SK-N-SH (cell line): ENCODE measurements at regions not wholly inside any gene's neighbourhood (a gene's known extent, or its start where the extent isn't known, plus 50 kb on each side); places are given as distances from the start of the nearest gene placed in this dataset.

Experiments used
- CTCF ChIA-PET: fragments of 300-600, 350-600 bp; formaldehyde crosslinking; extraction: SDS; loops from one replicate; lab custom pipeline; 2021; lab: Yijun Ruan, JAX
- POLR2A ChIA-PET: fragments of 350-600 bp; sonication (Branson Sonifier 250); formaldehyde crosslinking; extraction: SDS; loops from one replicate; lab custom pipeline; 2020; ENCODE audit warnings: antibody characterized with exemption, inconsistent platforms; lab: Yijun Ruan, JAX
- DNase-seq: peaks from one replicate; pipeline ENCODE4 v3.0.0; 2012
- H2AFZ ChIP-seq: fragments of 200-600 bp; sonication (generic); 2 replicates; pipeline ENCODE4 v1.8.1; 2016; ENCODE audit warnings: antibody characterized with exemption, mild to moderate bottlenecking, low read depth
- H3F3A ChIP-seq: fragments of 200-600 bp; sonication (generic); replicated peaks from 2 replicates; pipeline ENCODE3; 2016; ENCODE audit warnings: antibody characterized with exemption, mild to moderate bottlenecking; ENCODE audit not compliant: insufficient read depth
- H3K27ac ChIP-seq, 2 experiments: fragments of 200-500 bp in 1 of 2; fragments of 200-600 bp in 1 of 2; sonication (Bioruptor generic) in 1 of 2; sonication (generic), shearing (Covaris generic) in 1 of 2; 2 replicates each; pipeline versions ENCODE4 v1.5.1 to v1.6.1; 2014 to 2016; ENCODE audit warnings: low read depth in 2 of 2, inconsistent platforms in 1 of 2, low read length in 1 of 2, mild to moderate bottlenecking in 1 of 2, mixed read lengths in 1 of 2
- H3K27me3 ChIP-seq: fragments of 200-600 bp; sonication (generic), shearing (Covaris generic); 2 replicates; pipeline ENCODE4 v1.6.1; 2016; ENCODE audit warnings: mixed run types; ENCODE audit not compliant: insufficient read depth
- H3K36me3 ChIP-seq, 2 experiments: fragments of 200-500 bp in 1 of 2; fragments of 200-600 bp in 1 of 2; sonication (Bioruptor generic) in 1 of 2; sonication (generic) in 1 of 2; replicated peaks in 1 of 2; 2 replicates each; pipeline versions ENCODE3 to v1.5.1; 2014 to 2016; ENCODE audit warnings: low read length in 1 of 2, mild to moderate bottlenecking in 1 of 2; ENCODE audit not compliant: insufficient read depth in 2 of 2, control insufficient read depth in 1 of 2
- H3K4me1 ChIP-seq, 2 experiments: fragments of 200-500 bp in 1 of 2; fragments of 200-600 bp in 1 of 2; sonication (Bioruptor generic) in 1 of 2; sonication (generic), shearing (Covaris generic) in 1 of 2; 2 replicates each; pipeline versions ENCODE4 v1.5.1 to v1.6.1; 2014 to 2016; ENCODE audit warnings: low read depth in 1 of 2, low read length in 1 of 2, mixed run types in 1 of 2; ENCODE audit not compliant: insufficient read depth in 2 of 2, control insufficient read depth in 1 of 2
- H3K4me2 ChIP-seq: fragments of 200-600 bp; sonication (generic), shearing (Covaris generic); 2 replicates; pipeline ENCODE4 v1.6.1; 2017; ENCODE audit warnings: mixed run types
- H3K4me3 ChIP-seq, 2 experiments: fragments of 200-500 bp in 1 of 2; fragments of 200-600 bp in 1 of 2; sonication (Bioruptor generic) in 1 of 2; sonication (generic), shearing (Covaris generic) in 1 of 2; 2 replicates each; pipeline versions ENCODE4 v1.5.1 to v1.8.1; 2014 to 2016; ENCODE audit warnings: low read depth in 2 of 2, inconsistent platforms in 1 of 2, low read length in 1 of 2, mild to moderate bottlenecking in 1 of 2, mixed read lengths in 1 of 2, moderate library complexity in 1 of 2
- H3K79me2 ChIP-seq: fragments of 200-600 bp; sonication (generic); 2 replicates; pipeline ENCODE4 v1.8.1; 2017; ENCODE audit warnings: mild to moderate bottlenecking; ENCODE audit not compliant: insufficient read depth
- H3K9ac ChIP-seq: fragments of 200-600 bp; sonication (generic); 2 replicates; pipeline ENCODE4 v1.6.1; 2017; ENCODE audit warnings: mixed run types
- H3K9me2 ChIP-seq: fragments of 200-600 bp; sonication (generic); 2 replicates; pipeline ENCODE4 v1.6.1; 2017; ENCODE audit warnings: mixed run types
- H3K9me3 ChIP-seq: fragments of 200-600 bp; sonication (generic); 2 replicates; pipeline ENCODE4 v1.6.1; 2017; ENCODE audit warnings: mixed run types, mild to moderate bottlenecking, moderate library complexity
- H4K20me1 ChIP-seq: fragments of 200-600 bp; sonication (generic); 2 replicates; pipeline ENCODE4 v1.6.1; 2017; ENCODE audit warnings: mild to moderate bottlenecking, mixed run types; ENCODE audit not compliant: insufficient read depth
- FOSL2 ChIP-seq: IDR thresholded peaks from 2 replicates; pipeline ENCODE4 v1.4.0; 2012; ENCODE audit warnings: low read depth, mild to moderate bottlenecking, moderate library complexity, borderline replicate concordance
- GABPA ChIP-seq: IDR thresholded peaks from 2 replicates; pipeline ENCODE4 v1.4.0; 2012; ENCODE audit warnings: low read depth, mild to moderate bottlenecking
- JUND ChIP-seq: IDR thresholded peaks from 2 replicates; pipeline ENCODE4 v1.4.0; 2012
- MEF2A ChIP-seq: IDR thresholded peaks from 2 replicates; pipeline ENCODE4 v1.4.0; 2012; ENCODE audit warnings: low read depth, borderline replicate concordance
- POLR2AphosphoS5 ChIP-seq: IDR thresholded peaks from 2 replicates; pipeline ENCODE4 v1.6.1; 2012; ENCODE audit warnings: low read depth, low read length
- RAD21 ChIP-seq: IDR thresholded peaks from 2 replicates; pipeline ENCODE4 v1.6.1; 2012; ENCODE audit warnings: mild to moderate bottlenecking, low read length
- RCOR1 ChIP-seq: fragments of 150-350 bp; IDR thresholded peaks from 2 replicates; pipeline ENCODE4 v1.6.1; 2017; ENCODE audit warnings: antibody characterized with exemption, low read length
- RFX5 ChIP-seq: IDR thresholded peaks from 2 replicates; pipeline ENCODE4 v1.6.1; 2012; ENCODE audit warnings: mild to moderate bottlenecking, improper control_type of control experiment, low read length
- SMC3 ChIP-seq: IDR thresholded peaks from 2 replicates; pipeline ENCODE4 v1.6.1; 2012; ENCODE audit warnings: low read depth, low read length, improper control_type of control experiment
- TCF12 ChIP-seq: IDR thresholded peaks from 2 replicates; pipeline ENCODE4 v1.4.0; 2012
- TEAD4 ChIP-seq: IDR thresholded peaks from 2 replicates; pipeline ENCODE4 v1.4.0; 2012; ENCODE audit warnings: mild to moderate bottlenecking, borderline replicate concordance; ENCODE audit not compliant: insufficient read depth
- YY1 ChIP-seq: IDR thresholded peaks from 2 replicates; pipeline ENCODE4 v1.4.0; 2012; ENCODE audit warnings: low read depth, mild to moderate bottlenecking
- WGBS: methylation state at CpG from one replicate; pipeline ENCODE4 v1.1.6; 2017; ENCODE audit warnings: low lambda C conversion rate; 5-methylcytosine and 5-hydroxymethylcytosine counted together
- TF ChIP-seq, protein P1 (sequence below): fragments of 200-600 bp; sonication (generic); IDR thresholded peaks from 2 replicates; pipeline ENCODE4 v1.6.1; 2017; ENCODE audit warnings: antibody characterized with exemption, mild to moderate bottlenecking, moderate library complexity
- TF ChIP-seq, protein P2 (sequence below): IDR thresholded peaks from 2 replicates; pipeline ENCODE4 v1.4.0; 2012; ENCODE audit warnings: low read depth, borderline replicate concordance
- TF ChIP-seq, protein P3 (sequence below): IDR thresholded peaks from 2 replicates; pipeline ENCODE4 v1.4.0; 2012; ENCODE audit warnings: low read depth
- TF ChIP-seq, protein P4 (sequence below): fragments of 150-350 bp; IDR thresholded peaks from 2 replicates; pipeline ENCODE4 v1.6.1; 2016; ENCODE audit warnings: mild to moderate bottlenecking, low read depth, low read length
- TF ChIP-seq, protein P5 (sequence below): IDR thresholded peaks from 2 replicates; pipeline ENCODE4 v1.6.1; 2012; ENCODE audit warnings: mild to moderate bottlenecking, low read depth, low read length, moderate library complexity

DNA sequence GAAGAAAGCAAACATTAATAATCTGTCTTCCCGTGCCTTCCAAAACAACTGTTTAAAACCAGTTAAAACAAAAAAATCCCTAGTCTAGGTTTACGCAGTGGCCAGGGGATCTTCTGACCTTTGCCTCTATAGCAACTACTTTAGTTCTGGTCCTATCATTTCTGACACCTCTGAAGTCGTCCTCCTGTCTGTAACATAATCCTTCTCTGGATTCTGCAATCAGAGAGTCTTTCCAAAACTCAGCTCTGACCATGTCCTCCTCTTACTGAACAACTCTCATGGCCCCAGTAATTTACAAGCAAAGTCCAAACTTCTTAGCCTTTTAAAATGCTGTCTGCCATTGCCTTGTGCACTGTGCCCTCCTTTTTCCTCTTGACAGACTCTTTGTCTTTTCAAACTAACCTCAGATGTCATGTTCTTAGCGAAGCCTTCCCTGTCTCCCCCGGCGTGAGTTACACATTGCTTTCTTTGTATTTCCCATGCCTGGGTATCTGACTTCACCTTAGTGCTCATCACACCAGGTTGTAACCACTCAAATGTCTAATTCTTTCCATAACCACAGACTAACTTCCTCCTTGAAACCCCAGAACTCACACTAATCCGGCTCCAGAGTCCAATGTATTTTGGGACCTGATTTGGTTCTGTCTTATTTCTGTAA lies 105.2 kb upstream of the BNIP2 start:
- Histone ChIP-seq H3K9me2 (no peaks in the 10 kb centered on the region), H3K79me2 (no peaks in the 10 kb centered on the region), H3K4me3 (no peak overlapping the region), H3K4me1 (no peaks in the 10 kb centered on the region), H2AFZ (no peak overlapping the region; the same call in 1 of the 2 replicates), H3F3A (no peaks in the 10 kb centered on the region), H4K20me1 (no peaks in the 10 kb centered on the region)
- WGBS, result 9% methylated on average over 7 of the region's 7 CpGs
- TF ChIP-seq GABPA, result no peak
- TF ChIP-seq POLR2AphosphoS5, result no peak
- TF ChIP-seq, protein P1, sequence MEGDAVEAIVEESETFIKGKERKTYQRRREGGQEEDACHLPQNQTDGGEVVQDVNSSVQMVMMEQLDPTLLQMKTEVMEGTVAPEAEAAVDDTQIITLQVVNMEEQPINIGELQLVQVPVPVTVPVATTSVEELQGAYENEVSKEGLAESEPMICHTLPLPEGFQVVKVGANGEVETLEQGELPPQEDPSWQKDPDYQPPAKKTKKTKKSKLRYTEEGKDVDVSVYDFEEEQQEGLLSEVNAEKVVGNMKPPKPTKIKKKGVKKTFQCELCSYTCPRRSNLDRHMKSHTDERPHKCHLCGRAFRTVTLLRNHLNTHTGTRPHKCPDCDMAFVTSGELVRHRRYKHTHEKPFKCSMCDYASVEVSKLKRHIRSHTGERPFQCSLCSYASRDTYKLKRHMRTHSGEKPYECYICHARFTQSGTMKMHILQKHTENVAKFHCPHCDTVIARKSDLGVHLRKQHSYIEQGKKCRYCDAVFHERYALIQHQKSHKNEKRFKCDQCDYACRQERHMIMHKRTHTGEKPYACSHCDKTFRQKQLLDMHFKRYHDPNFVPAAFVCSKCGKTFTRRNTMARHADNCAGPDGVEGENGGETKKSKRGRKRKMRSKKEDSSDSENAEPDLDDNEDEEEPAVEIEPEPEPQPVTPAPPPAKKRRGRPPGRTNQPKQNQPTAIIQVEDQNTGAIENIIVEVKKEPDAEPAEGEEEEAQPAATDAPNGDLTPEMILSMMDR, result no peak
- TF ChIP-seq, protein P2, sequence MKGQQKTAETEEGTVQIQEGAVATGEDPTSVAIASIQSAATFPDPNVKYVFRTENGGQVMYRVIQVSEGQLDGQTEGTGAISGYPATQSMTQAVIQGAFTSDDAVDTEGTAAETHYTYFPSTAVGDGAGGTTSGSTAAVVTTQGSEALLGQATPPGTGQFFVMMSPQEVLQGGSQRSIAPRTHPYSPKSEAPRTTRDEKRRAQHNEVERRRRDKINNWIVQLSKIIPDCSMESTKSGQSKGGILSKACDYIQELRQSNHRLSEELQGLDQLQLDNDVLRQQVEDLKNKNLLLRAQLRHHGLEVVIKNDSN, result no peak
- no peak for TF ChIP-seq RAD21
- TF ChIP-seq, protein P3, sequence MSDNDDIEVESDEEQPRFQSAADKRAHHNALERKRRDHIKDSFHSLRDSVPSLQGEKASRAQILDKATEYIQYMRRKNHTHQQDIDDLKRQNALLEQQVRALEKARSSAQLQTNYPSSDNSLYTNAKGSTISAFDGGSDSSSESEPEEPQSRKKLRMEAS, result no peak
- TF ChIP-seq TEAD4, result no peak
- TF ChIP-seq, protein P4, sequence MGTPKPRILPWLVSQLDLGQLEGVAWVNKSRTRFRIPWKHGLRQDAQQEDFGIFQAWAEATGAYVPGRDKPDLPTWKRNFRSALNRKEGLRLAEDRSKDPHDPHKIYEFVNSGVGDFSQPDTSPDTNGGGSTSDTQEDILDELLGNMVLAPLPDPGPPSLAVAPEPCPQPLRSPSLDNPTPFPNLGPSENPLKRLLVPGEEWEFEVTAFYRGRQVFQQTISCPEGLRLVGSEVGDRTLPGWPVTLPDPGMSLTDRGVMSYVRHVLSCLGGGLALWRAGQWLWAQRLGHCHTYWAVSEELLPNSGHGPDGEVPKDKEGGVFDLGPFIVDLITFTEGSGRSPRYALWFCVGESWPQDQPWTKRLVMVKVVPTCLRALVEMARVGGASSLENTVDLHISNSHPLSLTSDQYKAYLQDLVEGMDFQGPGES, result no peak
- TF ChIP-seq YY1, result no peak
- no peak for TF ChIP-seq TCF12
- no peak for TF ChIP-seq MEF2A
- TF ChIP-seq RFX5, result no peak
- TF ChIP-seq RCOR1, result no peak
- TF ChIP-seq JUND, result no peak
- no peak for TF ChIP-seq SMC3
- no peak for TF ChIP-seq FOSL2
- TF ChIP-seq, protein P5, sequence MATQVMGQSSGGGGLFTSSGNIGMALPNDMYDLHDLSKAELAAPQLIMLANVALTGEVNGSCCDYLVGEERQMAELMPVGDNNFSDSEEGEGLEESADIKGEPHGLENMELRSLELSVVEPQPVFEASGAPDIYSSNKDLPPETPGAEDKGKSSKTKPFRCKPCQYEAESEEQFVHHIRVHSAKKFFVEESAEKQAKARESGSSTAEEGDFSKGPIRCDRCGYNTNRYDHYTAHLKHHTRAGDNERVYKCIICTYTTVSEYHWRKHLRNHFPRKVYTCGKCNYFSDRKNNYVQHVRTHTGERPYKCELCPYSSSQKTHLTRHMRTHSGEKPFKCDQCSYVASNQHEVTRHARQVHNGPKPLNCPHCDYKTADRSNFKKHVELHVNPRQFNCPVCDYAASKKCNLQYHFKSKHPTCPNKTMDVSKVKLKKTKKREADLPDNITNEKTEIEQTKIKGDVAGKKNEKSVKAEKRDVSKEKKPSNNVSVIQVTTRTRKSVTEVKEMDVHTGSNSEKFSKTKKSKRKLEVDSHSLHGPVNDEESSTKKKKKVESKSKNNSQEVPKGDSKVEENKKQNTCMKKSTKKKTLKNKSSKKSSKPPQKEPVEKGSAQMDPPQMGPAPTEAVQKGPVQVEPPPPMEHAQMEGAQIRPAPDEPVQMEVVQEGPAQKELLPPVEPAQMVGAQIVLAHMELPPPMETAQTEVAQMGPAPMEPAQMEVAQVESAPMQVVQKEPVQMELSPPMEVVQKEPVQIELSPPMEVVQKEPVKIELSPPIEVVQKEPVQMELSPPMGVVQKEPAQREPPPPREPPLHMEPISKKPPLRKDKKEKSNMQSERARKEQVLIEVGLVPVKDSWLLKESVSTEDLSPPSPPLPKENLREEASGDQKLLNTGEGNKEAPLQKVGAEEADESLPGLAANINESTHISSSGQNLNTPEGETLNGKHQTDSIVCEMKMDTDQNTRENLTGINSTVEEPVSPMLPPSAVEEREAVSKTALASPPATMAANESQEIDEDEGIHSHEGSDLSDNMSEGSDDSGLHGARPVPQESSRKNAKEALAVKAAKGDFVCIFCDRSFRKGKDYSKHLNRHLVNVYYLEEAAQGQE, result no peak
- TF ChIP-seq, all 33 proteins: peak for 0
- CTCF ChIA-PET, result no interaction called here
- DNase-seq, result no peak
- no peaks in the 10 kb centered on the region for H3K9me3 ChIP-seq
- H3K9ac ChIP-seq, result no peak overlapping the region
- no peak overlapping the region for H3K27ac ChIP-seq
- POLR2A ChIA-PET, result no interaction called here
- H3K4me2 ChIP-seq, result no peak overlapping the region
- H3K27me3 ChIP-seq, result peaks cover 5% of the 10 kb centered on the region; the same call in 1 of the 2 replicates
- H3K36me3 ChIP-seq, result no peaks in the 10 kb centered on the region
